ENCODE measurements at regions not wholly inside any gene's neighbourhood (a gene's known extent, or its start where the extent isn't known, plus 50 kb on each side); places are given as distances from the start of the nearest gene placed in this dataset.

GRCh38 chr5:121087560-121087959 lies 623.5 kb downstream of the PRR16 start:
- H3K4me1 ChIP-seq (replicated peaks; ENCODE audit: insufficient read depth): no peaks in the 10 kb centered on the region
- no peak for DNase-seq
- no peak overlapping the region for H3K27ac ChIP-seq
- no peaks in the 10 kb centered on the region for H3F3A ChIP-seq (ENCODE audit: insufficient read depth, low read depth)
- no peaks in the 10 kb centered on the region for H3K79me2 ChIP-seq (ENCODE audit: low read depth)
- H3K36me3 ChIP-seq (ENCODE audit: low read depth): no peaks in the 10 kb centered on the region
- BruUV-seq (replicated peaks): no TSS peak
- TF ChIP-seq EZH2 (IDR thresholded peaks at IDR 0.05; ENCODE audit: low read depth) (no peak), CTCF (conservative IDR thresholded peaks at IDR 0.05) (no peak)
- H3K4me3 ChIP-seq: no peak overlapping the region
- no peaks in the 10 kb centered on the region for H4K20me1 ChIP-seq (ENCODE audit: insufficient read depth)
- ChIA-PET POLR2A (ENCODE audit: unreplicated experiment) (no interaction called here), CTCF (no interaction called here)
- no peak overlapping the region for H2AFZ ChIP-seq
- H3K27me3 ChIP-seq (ENCODE audit: insufficient read depth, low read depth): no peaks in the 10 kb centered on the region
- no peaks in the 10 kb centered on the region for H3K9me3 ChIP-seq (ENCODE audit: insufficient read depth, low read depth)
- intact Hi-C loops (cut with micrococcal nuclease; ENCODE audit: unreplicated experiment): no loop called here
- no peaks in the 10 kb centered on the region for H3K9me2 ChIP-seq (ENCODE audit: insufficient read depth)
- no peak overlapping the region for H3K4me2 ChIP-seq

- no peak for TF ChIP-seq CTCF (conservative IDR thresholded peaks at IDR 0.05)
- no peak for TF ChIP-seq EZH2 (IDR thresholded peaks at IDR 0.05; ENCODE audit: low read depth)
- Histone ChIP-seq H3K9me2 (ENCODE audit: insufficient read depth) (no peaks in the 10 kb centered on the region), H3F3A (ENCODE audit: insufficient read depth, low read depth) (no peaks in the 10 kb centered on the region), H3K36me3 (ENCODE audit: low read depth) (no peaks in the 10 kb centered on the region), H4K20me1 (ENCODE audit: insufficient read depth) (no peaks in the 10 kb centered on the region), H3K4me2 (no peak overlapping the region), H3K4me3 (no peak overlapping the region), H3K9me3 (ENCODE audit: insufficient read depth, low read depth) (no peaks in the 10 kb centered on the region), H3K27ac (no peak overlapping the region), H3K27me3 (ENCODE audit: insufficient read depth, low read depth) (no peaks in the 10 kb centered on the region), H3K79me2 (ENCODE audit: low read depth) (no peaks in the 10 kb centered on the region), H2AFZ (no peak overlapping the region), H3K4me1 (replicated peaks; ENCODE audit: insufficient read depth) (no peaks in the 10 kb centered on the region)
- ChIA-PET POLR2A (ENCODE audit: unreplicated experiment) (no interaction called here), CTCF (no interaction called here)
- no TSS peak for BruUV-seq (replicated peaks)
- no peak for DNase-seq
- intact Hi-C loops (cut with micrococcal nuclease; ENCODE audit: unreplicated experiment): no loop called here
These were observed 624.2 kb downstream of the PRR16 start for GRCh38 chr5:121088341-121088740.

- H3K79me2 ChIP-seq (ENCODE audit: low read depth): no peaks in the 10 kb centered on the region
- H3K4me2 ChIP-seq: no peak overlapping the region
- H3K27me3 ChIP-seq (ENCODE audit: insufficient read depth, low read depth): no peaks in the 10 kb centered on the region
- no peaks in the 10 kb centered on the region for H3K9me3 ChIP-seq (ENCODE audit: insufficient read depth, low read depth)
- H3K4me3 ChIP-seq: no peak overlapping the region
- DNase-seq: no peak
- ChIA-PET CTCF (no interaction called here), POLR2A (ENCODE audit: unreplicated experiment) (no interaction called here)
- H2AFZ ChIP-seq: no peak overlapping the region
- no peak for TF ChIP-seq CTCF (conservative IDR thresholded peaks at IDR 0.05)
- no peak for TF ChIP-seq EZH2 (IDR thresholded peaks at IDR 0.05; ENCODE audit: low read depth)
- no peaks in the 10 kb centered on the region for H3K36me3 ChIP-seq (ENCODE audit: low read depth)
- intact Hi-C loops (cut with micrococcal nuclease; ENCODE audit: unreplicated experiment): no loop called here
- no peaks in the 10 kb centered on the region for H3K9me2 ChIP-seq (ENCODE audit: insufficient read depth)
- no peaks in the 10 kb centered on the region for H3F3A ChIP-seq (ENCODE audit: insufficient read depth, low read depth)
- no peaks in the 10 kb centered on the region for H3K4me1 ChIP-seq (replicated peaks; ENCODE audit: insufficient read depth)
- no peaks in the 10 kb centered on the region for H4K20me1 ChIP-seq (ENCODE audit: insufficient read depth)
- no TSS peak for BruUV-seq (replicated peaks)
- no peak overlapping the region for H3K27ac ChIP-seq
These were observed 626.7 kb downstream of the PRR16 start for GRCh38 chr5:121090822-121091221.
